GM12892 (cell line): ENCODE measurements at regions not wholly inside any gene's neighbourhood (a gene's known extent, or its start where the extent isn't known, plus 50 kb on each side); places are given as distances from the start of the nearest gene placed in this dataset.

Experiments used
- POLR2A ChIP-seq: IDR thresholded peaks from 2 replicates; pipeline ENCODE4 v1.6.1; 2011; ENCODE audit warnings: low read depth, low read length, control low read depth
- POLR2AphosphoS5 ChIP-seq: IDR thresholded peaks from 2 replicates; pipeline ENCODE4 v1.6.1; 2011; ENCODE audit warnings: low read depth, low read length, control low read depth

DNA sequence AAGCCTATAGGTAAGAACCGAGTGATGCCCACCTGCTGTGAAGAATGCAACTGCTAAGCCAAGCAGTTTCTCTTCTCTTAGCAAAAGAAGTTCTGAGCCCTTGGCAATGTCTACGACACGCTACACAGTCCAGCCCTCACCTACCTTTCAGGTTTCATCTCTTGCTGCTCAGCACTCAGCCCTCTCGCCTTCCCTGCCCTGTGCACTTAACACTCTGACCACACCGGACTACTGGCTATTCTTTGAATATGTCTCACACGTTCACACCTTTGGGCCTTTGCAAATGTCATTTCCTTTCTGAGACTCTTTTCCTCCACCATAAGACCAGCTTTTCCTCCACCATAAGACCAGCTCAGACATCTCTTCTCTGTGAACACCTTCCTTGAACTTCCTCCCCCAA, 67.0 kb upstream of the ITGB1 start:
- TF ChIP-seq POLR2A (no peak), POLR2AphosphoS5 (no peak)
